Brain microvascular endothelial cell (primary cell): ENCODE measurements at regions not wholly inside any gene's neighbourhood (a gene's known extent, or its start where the extent isn't known, plus 50 kb on each side); places are given as distances from the start of the nearest gene placed in this dataset.
A peak's percentile ranks its signal among the peaks of the same experiment; 100 is the strongest.
"Not testable (repeated sequence)": the region's sequence is repeated elsewhere in the genome, so short reads cannot be mapped to it uniquely, and the experiment has no call there.

ENCODE experiments used
- DNase-seq: peaks from one replicate; pipeline ENCODE4 v3.0.0-alpha.2; 2020
- H3K27ac ChIP-seq: fragments of 250-450 bp; sonication (Bioruptor Pico); 2 replicates; pipeline ENCODE4 v1.5.1; 2020; ENCODE audit warnings: mild to moderate bottlenecking, moderate library complexity
- H3K27me3 ChIP-seq: fragments of 250-450 bp; sonication (Bioruptor Pico); replicated peaks from 2 replicates; pipeline ENCODE4 v1.5.1; 2020; ENCODE audit warnings: mild to moderate bottlenecking
- H3K36me3 ChIP-seq: fragments of 250-450 bp; sonication (Bioruptor Pico); replicated peaks from 2 replicates; pipeline ENCODE4 v1.5.1; 2020; ENCODE audit warnings: mild to moderate bottlenecking
- H3K4me3 ChIP-seq: 2 replicates; pipeline ENCODE4 v1.5.1; 2011; ENCODE audit warnings: low read depth, mild to moderate bottlenecking, control low read depth, low read length, moderate library complexity
- CTCF ChIP-seq: IDR thresholded peaks from 2 replicates; pipeline ENCODE4 v1.5.1; 2011; ENCODE audit warnings: low read depth, mild to moderate bottlenecking, moderate library complexity, low read length, control low read depth, inconsistent platforms; ENCODE audit errors: missing control alignments
- in situ Hi-C: cut with HindIII; loops from 2 replicates; pipeline ENCODE4 v1.10.0; 2017; ENCODE audit warnings: low sequenced_read_pairs, low pct_ligation_motif_present

GRCh38 chr2:52017646-52018235 lies 985.8 kb upstream of the NRXN1 start:
- in situ Hi-C loops: no loop called here
- TF ChIP-seq CTCF: no peak
- Histone ChIP-seq H3K27ac (no peak overlapping the region), H3K4me3 (no peak overlapping the region), H3K36me3 (no peaks in the 10 kb centered on the region), H3K27me3 (no peaks in the 10 kb centered on the region)
- no peak for DNase-seq

GRCh38 chr2:52006821-52007366 lies 975.0 kb upstream of the NRXN1 start:
- H3K27ac ChIP-seq, in situ Hi-C loops, H3K4me3 ChIP-seq: not testable (repeated sequence)

GRCh38 chr2:52000151-52000855 lies 968.4 kb upstream of the NRXN1 start:
- in situ Hi-C loops: no loop called here
- no peak overlapping the region for H3K4me3 ChIP-seq
- TF ChIP-seq CTCF: no peak
- peak overlapping the region; percentile 5 for H3K27ac ChIP-seq
- DNase-seq: no peak
- no peaks in the 10 kb centered on the region for H3K36me3 ChIP-seq
- H3K27me3 ChIP-seq: no peaks in the 10 kb centered on the region

More at GRCh38 chr2:52006821-52007366, 975.0 kb upstream of the NRXN1 start:
- H3K36me3 ChIP-seq, DNase-seq, H3K27me3 ChIP-seq: not testable (repeated sequence)

GRCh38 chr2:51998890-51999289 lies 967.0 kb upstream of the NRXN1 start:
- Histone ChIP-seq H3K27me3 (no peaks in the 10 kb centered on the region), H3K4me3 (no peak overlapping the region), H3K36me3 (no peaks in the 10 kb centered on the region), H3K27ac (no peak overlapping the region)
- in situ Hi-C loops: no loop called here
- no peak for DNase-seq
- no peak for TF ChIP-seq CTCF

- Histone ChIP-seq H3K4me3 (no peak overlapping the region), H3K27ac (no peak overlapping the region), H3K27me3 (no peaks in the 10 kb centered on the region), H3K36me3 (no peaks in the 10 kb centered on the region)
- in situ Hi-C loops: no loop called here
- TF ChIP-seq CTCF: no peak
- no peak for DNase-seq
These were observed 965.6 kb upstream of the NRXN1 start for GRCh38 chr2:51997571-51997970.

GRCh38 chr2:51995293-51995692 lies 963.4 kb upstream of the NRXN1 start:
- no peak for TF ChIP-seq CTCF
- H3K36me3 ChIP-seq: no peaks in the 10 kb centered on the region
- DNase-seq: peak; percentile 33
- no peak overlapping the region for H3K4me3 ChIP-seq
- peak overlapping the region; percentile 69 for H3K27ac ChIP-seq
- in situ Hi-C loops: no loop called here
- no peaks in the 10 kb centered on the region for H3K27me3 ChIP-seq
